Medulla oblongata (tissue), 1 donor: ENCODE measurements at regions not wholly inside any gene's neighbourhood (a gene's known extent, or its start where the extent isn't known, plus 50 kb on each side); places are given as distances from the start of the nearest gene placed in this dataset.

Experiments
- DNase-seq: peaks from one replicate; pipeline ENCODE4 v3.0.0-alpha.2; 2015; ENCODE audit errors: extremely low spot score

DNA sequence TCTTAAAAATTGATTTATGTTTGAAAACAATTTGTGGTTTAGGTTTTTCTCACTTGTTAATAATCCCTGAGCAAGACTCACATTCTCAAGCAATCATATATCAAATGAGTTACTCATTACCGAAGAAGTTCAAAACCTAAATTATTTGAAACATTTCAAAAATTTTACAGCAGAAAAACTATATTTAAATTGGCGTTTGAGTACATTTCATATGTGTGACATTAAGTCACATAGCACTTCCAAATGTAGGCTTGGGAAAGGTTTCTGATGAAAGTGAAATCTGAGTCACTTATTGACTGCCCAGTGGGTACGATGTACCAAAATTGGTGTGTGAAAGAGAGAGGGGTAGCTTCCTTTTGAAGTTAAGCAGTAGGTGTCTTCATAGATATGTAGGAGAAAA, 411.4 kb upstream of the SGCD start:
- no peak for DNase-seq

DNA sequence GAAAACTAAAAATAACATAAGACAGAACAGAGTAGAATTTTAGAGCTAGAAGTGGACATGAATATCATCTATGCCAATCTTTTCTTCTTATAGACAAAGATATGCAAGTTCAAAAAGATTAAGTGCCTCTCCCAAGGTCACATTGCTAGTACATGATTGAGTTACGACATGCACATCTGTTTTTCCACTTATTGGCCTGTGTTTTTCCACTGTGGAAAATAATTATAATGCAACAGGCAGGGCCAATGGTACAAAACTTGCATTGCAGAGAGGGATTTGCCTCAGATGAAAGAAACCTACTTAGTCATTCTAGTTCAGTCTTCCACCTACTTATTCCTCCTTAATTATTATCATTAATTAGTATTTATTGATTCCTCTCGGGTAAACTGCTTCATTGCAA, 407.8 kb upstream of the SGCD start:
- no peak for DNase-seq

DNA sequence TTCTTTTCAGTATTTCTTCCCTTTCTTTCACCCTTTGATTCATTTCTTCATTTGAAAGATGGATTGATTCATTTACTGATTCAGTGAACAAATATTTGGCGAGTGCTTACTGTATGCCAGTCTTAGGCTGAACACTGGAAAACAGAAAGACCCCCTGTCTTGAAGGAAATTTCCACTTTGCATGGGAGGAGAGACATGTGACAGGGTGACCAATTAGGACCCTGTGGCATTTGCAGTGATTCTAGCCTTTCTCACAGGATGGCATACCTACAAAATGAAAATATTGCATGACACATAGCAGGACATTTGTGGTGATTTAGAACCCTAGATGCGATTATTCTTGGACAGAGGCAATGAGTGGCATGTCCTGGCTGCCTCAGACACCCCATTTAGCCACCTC, 407.2 kb upstream of the SGCD start:
- DNase-seq: no peak

DNA sequence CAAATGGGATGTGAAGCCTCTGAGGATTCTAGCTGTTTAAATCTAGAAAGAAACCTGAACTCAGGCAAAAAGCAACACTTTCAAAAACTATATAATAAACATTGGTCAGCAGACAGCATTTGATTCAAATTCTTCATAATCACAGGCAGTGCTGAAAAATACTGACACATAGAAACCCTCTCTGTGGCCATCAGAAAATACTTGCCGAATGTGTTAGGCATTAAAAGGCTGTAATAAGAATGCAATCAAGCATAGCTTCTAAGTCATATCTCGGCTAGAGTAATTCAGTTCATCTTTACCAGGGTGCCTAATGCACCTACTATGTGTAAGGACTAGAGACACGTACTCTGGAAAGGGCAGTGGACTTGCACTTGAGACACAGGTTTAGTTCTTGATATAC, 405.3 kb upstream of the SGCD start:
- DNase-seq: no peak

DNA sequence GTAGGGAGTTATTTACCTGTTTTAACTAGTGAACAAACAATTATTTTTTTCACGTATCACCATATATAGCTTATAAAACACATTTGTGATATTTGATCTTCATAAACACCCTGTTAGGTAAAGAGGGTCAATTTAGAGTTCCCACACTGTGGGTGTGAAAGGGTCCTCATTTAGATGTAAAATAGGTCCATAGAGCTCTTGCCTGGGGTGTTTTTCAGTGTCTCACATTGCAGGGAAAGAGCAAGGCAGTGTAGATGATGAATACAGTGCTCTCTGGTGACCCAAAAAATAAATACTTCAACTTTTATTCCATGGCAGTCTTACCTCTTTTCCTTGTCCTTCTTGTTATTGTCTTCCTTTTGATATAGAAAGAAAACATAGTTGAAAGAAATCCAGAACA, 403.2 kb upstream of the SGCD start:
- no peak for DNase-seq

DNA sequence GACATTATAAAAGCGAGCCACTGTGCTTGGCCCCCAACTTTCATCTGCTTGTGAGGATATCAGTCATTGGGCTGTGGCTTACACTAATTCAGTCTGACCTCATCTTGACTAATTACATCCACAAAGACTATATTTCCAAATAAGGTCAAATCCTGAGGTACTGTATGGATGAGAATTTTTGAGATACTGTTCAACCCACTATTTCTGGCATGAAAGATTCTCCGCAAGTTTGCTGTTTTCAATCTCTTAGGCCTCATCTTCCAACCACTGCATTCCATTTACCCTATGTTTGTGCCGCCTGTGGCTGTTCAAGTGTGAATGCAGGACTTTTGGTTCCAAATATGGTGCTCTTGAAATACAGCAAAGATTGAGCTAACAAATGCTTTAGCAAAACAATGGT, 400.9 kb upstream of the SGCD start:
- no peak for DNase-seq

DNA sequence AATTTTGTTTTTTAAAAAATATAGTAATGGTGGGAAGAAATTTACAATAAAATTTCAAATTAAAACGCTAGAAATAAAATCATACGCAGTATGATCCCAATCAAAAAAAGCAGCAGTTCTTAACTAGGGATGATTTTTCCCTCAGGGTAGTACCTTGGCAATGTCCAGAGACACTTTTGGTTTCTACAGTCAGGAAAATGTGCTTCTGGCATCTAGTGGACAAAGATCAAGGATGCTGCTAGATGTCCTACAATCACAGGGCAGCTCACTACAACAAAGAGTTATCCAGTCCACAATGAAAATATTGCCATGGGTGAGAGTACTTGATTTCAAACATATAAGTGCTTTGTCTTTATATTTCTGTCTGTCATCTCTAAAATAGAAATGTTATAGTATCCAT, 400.2 kb upstream of the SGCD start:
- DNase-seq: no peak

DNA sequence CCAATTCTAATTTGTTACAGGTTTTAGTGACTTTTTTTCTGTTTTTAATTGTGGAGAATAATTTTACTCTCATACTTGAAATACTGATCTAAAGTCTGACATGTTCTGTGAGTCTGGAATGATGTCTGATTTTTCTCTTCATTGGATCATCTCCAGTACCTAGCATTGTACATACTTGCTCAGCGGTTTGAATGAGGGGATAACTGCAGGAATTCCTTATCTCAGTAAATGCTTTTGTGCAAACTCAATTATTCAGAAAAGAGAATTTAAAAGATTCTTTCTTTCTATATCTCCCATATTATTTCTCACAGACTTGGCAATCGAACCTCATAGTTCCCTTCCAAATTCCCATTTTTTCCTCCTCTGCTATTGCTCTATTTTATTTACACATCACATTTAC, 397.9 kb upstream of the SGCD start:
- no peak for DNase-seq

DNA sequence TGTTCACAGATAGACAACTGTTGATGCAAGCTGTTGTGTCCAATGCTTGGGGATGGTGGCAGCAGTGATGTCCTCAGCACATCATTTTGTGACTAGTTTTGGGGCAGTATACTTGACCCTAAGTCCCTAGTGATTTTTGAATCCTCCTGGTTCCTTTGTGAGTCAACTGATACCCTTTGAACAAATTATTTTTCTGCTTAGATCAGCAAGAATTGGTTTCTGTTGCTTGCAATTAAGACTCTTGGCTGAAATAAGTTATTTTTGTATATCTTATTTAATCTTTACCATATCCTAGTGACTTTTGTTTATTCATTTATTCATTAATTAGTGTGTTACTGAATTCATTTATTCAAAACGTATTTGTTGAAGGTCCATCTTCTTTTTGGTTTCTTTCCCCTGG, 392.0 kb upstream of the SGCD start:
- no peak for DNase-seq

DNA sequence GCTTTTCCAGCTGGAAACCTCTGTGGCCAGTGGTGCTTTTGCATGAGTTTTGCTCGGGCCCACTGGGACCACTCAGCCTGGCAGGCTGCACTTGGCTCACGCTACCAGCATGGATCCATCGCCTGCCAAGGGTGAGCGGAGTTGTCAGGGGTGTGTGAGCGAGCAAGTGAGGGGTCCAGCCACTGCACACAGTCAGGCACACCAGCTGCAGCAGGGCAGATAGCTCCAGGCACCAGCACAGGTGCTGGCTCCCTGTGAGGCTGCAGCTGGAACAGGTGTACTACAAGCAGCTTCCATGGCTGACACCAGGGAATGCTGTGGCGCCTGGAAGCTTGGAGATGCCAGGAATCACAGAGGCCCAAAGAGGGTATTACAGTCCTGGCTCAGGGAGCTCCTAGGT, 391.2 kb upstream of the SGCD start:
- DNase-seq: no peak

DNA sequence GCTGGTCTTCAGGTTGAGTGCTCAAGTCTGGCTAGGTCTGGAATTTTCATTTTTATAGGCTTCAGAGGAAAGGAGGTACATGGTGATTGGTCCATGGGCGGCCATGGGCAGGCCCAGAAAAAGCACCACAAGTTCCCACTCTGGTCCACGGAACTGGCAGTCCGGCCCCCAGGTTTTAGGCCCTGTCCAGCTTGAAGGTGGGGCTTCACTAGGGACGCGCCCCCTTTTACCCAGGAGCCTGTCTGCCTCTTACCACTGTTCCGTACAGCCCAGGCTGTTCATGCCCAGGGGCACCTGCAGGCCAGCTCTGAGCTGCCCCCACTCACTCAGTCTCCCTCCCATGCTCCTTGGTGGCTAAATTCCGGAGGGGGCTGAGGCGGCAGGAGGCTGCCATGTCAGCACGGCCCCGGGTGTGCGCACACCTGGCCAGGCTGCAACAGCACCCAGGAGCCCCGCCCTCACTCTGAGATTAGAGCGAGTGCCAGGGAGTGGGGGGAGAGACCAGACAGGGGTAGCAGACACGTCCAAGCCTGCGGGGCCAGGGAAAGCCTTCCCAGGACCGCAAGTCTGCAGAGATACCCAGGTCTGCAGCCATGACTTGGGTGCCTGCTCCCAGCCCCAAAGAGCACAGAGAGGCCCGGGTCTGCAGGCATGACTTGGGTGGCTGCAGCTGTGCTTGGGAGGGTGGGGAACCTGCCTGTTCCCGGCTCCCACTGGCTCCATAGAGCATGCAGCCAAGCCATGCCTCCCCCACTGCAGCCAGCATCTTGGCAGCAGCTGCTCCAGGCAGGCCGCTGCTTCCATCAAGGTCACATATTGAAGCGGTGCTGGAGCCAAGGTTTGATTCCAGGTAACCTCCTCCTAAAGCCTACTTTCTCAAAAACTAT, 390.2 kb upstream of the SGCD start:
- DNase-seq: no peak

DNA sequence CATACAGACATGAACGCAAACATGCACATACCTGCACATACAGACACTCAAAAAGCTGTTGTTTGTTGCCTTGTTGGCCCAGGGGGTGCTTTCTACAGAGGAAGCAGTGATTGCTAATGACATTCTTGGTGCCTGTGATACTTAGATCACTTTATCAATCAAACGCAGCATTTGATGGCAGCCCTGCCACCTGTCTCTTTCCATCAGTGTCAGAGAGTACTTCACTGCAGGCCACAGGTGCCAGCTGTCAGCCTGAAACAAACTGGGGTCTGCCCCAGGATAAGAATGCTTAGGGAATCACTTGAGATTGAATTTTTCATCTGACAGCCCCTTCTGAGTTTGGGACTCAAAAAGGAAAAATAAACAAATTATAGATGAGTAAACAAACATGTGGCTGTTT, 388.9 kb upstream of the SGCD start:
- DNase-seq: no peak

DNA sequence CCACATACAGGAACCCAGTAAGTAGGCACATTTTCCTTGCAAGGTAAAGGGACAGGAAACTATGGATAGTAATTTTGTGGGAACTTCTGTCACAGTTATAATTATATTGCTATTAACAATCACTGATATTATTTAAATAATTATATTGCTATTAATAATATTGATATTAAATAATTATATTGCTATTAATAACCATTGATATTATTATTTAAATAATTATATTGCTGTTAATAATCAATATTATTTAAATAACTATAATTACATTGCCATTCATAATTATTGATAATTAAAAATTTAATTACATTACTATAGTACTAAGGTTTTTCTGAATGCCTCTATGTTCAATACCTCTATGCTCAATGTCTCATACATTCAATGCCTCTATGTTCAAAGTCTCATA, 385.6 kb upstream of the SGCD start:
- no peak for DNase-seq

DNA sequence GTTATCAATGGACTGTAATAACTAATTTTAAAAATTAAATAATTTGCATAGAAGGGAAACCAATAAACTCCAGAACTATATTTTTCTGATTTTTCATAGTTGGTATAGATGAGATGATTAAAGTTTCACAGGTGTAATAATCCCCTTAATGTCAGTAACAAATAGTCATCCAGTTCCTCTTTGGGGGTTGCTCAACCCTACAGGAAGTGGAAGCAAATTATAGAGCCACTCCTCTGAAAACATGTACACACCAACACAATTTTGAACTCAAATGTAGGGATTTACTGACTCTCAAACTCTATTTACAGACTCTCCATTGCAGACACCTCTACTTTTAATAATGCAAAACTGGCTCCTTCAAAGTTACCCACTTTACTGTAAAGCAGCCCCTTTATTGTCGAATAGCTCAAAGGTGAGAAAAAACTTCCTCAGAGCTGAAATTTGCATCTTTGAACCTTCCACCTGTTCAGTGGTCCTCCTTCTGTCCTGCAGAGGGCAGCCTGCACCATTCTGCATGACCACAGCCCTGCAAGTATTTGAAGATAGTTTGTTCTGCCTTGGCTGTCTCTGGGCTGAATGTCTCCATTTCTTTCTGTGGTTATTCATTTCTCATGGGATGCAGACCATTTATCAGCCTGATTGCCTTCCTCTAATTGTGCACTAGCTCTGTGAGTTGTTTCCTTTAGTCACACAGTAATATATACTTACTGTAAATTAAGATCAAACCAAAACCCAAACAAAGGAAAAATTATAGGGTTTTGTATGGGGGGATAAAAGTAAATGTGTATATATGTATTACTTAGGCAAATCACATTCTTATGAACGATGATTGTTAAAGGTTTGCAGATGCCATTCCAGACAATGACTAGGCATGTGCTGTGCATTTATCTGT, 383.2 kb upstream of the SGCD start:
- DNase-seq: peak; percentile 75

DNA sequence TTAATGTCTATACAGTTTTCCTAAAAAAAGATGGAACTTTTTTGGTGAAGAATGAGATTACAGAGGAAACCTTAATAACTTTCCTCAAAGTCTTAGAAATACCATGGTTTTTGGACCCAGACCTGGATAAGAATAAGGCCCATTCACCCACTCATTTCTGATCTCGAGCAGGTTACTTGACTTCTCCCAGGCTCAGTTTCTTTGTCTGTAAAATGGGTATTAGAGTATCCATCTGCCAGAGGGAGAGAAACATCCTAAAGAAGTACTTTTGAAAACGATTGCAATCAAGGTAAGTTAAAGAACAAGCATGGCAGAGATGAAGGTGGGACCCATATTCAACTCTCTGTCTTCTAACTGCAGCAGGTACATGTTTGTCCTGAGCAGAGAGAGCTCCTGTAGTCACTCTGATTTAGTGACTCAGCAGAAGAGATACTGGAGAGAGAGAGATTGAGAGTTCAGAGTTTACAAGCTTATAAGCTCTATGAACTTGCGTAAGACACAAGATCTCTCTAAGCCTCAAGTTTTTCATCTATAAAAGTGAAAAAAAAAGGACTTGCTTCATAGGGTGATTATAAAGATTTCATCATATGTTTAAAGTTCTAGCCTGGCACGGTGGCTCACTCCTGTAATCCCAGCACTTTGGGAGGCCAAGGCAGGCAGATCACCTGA, 379.4 kb upstream of the SGCD start:
- DNase-seq: no peak

DNA sequence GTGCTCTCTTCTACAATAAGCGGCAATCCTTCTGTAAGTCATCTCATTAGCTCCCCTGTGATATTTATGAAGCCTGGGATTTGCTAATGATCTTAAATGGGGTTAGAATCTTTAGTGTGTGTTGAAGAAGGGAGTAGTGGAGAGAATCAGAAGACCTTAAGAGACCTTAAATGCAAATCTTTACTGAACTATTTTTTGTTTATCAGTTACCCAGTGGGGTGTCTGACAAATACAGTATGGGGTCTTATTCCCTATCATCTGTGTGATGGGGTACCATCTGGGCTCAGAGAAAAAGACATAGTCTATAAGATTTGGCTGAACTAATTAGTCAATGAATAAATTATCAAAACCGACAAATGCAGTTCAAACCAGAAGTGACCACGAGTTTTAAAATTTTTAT, 378.4 kb upstream of the SGCD start:
- DNase-seq: no peak

DNA sequence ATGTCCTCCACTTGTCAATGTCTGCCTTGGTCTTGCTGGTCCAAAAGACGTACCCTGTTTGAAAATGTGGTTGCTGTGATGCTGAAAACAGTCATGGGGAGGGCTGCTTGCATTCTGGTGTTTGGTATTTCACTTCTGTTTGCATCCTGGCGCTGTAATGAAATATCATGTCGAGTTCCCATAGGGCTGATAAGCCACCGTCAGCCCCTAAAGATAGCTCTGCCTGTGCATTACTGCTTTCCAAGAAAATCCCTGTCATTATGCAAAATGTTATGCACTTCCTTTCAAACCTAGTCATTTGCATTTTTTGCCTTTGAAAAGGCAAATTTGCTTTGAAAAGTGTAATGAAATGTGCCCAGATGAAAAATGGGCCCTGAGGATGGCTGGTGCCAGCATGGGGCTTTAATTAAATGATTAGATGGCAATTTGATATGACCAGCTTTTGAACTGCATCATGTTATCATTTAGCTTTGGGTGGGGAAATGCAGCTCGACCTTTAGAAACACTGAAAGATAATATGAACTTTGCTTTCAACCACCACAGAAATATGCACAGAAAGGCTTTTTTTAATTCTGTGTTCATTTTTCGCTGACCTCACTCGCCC, 374.4 kb upstream of the SGCD start:
- DNase-seq: no peak

DNA sequence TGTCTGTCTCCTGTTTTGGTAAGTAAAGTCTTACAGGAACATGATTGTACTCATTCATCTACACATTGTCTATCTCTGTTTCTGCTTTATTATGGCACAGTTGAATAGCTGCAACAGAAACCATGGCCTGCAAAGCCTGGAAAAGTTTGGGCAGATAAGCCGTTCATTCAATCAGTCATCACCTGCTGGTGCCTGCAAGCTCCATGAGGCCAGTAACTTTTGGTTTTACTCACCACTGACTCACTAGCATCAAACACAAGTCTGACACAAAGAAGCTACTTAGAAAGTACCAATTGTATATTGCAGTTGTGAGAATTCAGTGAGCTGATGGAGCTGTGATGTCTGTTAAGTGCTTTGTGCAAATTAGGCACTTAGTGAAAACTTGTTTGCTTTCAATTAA, 373.6 kb upstream of the SGCD start:
- DNase-seq: no peak

DNA sequence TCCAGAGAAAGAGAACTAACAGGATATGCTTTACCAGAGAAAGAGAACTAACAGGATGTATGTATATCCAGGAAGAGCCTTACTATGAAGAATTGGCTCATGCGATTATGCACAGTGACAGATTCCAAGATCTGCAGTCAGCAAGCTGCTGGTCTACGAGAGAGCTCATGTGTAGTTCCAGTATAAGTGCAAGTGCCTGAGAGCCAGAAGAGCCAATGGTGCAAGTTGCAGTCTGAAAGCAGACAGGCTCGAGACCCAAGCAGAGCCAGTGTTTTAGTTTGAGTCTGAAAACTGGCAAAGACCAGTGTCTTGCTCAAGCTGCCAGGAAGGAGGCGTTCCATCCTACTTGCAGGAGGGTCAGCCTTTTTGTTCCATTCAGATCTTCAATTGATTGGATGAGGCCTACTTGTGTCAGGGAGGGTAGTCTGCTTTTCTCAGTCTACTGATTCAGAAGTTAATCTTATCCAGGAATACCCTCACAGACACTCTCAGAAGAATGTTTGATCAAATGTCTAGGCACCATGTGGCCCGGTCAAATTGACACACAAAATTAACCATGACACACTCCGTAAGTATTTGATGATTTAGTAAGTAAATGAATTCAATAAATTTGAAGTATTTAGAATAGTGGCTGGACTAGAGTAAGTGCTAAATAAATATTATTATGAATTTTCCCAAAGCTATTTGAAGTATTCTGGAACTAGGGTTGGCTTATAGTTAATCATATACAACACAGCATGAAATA, 372.1 kb upstream of the SGCD start:
- peak; percentile 20 for DNase-seq

DNA sequence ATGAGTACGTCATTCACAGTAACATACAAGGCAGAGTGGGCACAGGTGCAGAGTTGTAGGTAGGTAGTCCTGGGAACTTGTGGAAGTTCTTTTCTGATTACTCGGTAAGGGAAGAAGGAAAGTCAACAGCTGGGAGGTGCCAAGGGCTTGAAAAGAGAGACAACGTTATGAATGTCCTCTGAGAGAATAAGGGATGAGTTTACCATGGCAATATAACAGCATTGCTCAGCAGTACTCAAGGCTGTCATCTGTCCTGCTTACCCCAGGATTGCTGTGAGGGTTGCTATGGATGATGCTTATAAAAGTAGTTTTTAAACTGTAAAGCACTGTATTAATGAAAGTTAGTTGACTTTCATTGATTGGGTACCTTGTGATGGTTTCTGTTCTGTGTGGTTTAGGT, 369.1 kb upstream of the SGCD start:
- DNase-seq: no peak

DNA sequence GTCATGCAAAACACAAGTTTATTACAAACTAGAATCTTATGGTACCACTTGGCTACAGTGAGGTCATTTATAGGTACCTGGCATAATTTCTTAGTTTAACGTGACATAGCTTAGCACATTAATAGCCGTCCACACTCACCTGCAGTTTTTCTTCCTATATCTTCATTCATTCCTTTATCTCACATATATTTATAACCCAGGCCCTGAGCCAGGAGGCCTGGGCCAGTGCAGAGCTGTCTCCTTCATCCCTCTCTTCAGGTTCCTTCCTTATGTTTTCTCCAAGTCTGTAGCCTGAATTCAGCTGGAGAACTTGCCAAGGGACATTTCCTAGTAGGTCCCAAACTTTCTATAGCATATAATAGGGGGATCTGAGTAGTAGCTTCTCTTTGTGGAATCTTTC, 367.9 kb upstream of the SGCD start:
- DNase-seq: no peak
